Lower leg skin (tissue), 3 donors: ENCODE measurements at regions not wholly inside any gene's neighbourhood (a gene's known extent, or its start where the extent isn't known, plus 50 kb on each side); places are given as distances from the start of the nearest gene placed in this dataset.

ENCODE experiments used
- CTCF ChIP-seq, 3 donors: fragments of 450-650 bp; IDR thresholded peaks; one replicate each; pipeline ENCODE4 v1.5.1; 2016; ENCODE audit warnings: antibody characterized with exemption in 3 of 3, mild to moderate bottlenecking in 3 of 3, moderate library complexity in 2 of 3
- POLR2A ChIP-seq, 2 donors: fragments of 450-650 bp; IDR thresholded peaks; one replicate each; pipeline ENCODE4 v1.6.1; 2016 to 2017; ENCODE audit warnings: antibody characterized with exemption in 2 of 2, mild to moderate bottlenecking in 1 of 2, moderate library complexity in 1 of 2

- TF ChIP-seq CTCF (IDR thresholded peaks at IDR 0.05), result no peak
- TF ChIP-seq POLR2A (IDR thresholded peaks at IDR 0.05), result no peak
Observed at GRCh38 chr17:51533219-51533618, 272.9 kb downstream of the UTP18 start.
